ENCODE measurements at regions not wholly inside any gene's neighbourhood (a gene's known extent, or its start where the extent isn't known, plus 50 kb on each side); places are given as distances from the start of the nearest gene placed in this dataset.
A peak's percentile ranks its signal among the peaks of the same experiment; 100 is the strongest.

DNA sequence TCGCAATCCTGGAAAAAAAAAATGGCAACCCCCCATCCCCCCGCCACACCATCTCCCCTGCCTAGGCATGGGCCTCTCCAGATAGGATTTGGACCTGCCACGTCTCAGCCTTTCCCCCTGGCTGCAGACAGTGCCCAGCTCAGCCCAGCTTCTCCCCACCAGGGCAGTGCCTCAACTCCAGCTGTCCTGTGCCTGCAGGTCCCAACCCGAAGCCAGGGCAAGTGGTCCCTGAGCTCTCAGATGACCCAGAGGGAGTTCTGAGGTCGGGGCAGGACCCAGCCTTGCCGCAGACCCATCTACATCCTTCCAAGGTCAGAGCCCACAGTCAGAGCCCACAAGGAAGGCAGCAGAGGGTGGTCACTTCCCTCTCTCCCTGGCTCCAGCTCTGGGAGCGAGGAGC lies 86.7 kb upstream of the POU3F1 start:
- Histone ChIP-seq H3K4me2 (ENCODE audit: extremely low read depth, insufficient read depth, low read length) (no peak overlapping the region), H4K20me1 (ENCODE audit: control insufficient read depth, extremely low read depth, insufficient read depth, low read length) (no peaks in the 10 kb centered on the region), H3K9ac (ENCODE audit: insufficient read depth, low read length) (no peak overlapping the region), H3K36me3 (ENCODE audit: control insufficient read depth, insufficient read depth, low read length) (no peaks in the 10 kb centered on the region), H2AFZ (ENCODE audit: low read length) (no peak overlapping the region), H3K27me3 (ENCODE audit: control insufficient read depth, insufficient read depth, low read length) (peaks cover 22% of the 10 kb centered on the region), H3K79me2 (ENCODE audit: control insufficient read depth, insufficient read depth, low read length) (no peaks in the 10 kb centered on the region), H3K27ac (ENCODE audit: insufficient read depth, low read length) (no peak overlapping the region), H3K9me3 (ENCODE audit: control insufficient read depth, insufficient read depth, low read depth, low read length) (no peaks in the 10 kb centered on the region), H3K4me3 (replicated peaks in 1 of 4; ENCODE audit: control extremely low read depth in 1 of 4, insufficient read depth in 1 of 4, low read depth in 3 of 4, low read length in 4 of 4) (no peak overlapping the region), H3K4me1 (ENCODE audit: control insufficient read depth, extremely low read depth, insufficient read depth, low read length) (no peaks in the 10 kb centered on the region)
- no peak for TF ChIP-seq EZH2 (IDR thresholded peaks at IDR 0.05; ENCODE audit: low read length, missing control alignments)
- TF ChIP-seq, protein P1, sequence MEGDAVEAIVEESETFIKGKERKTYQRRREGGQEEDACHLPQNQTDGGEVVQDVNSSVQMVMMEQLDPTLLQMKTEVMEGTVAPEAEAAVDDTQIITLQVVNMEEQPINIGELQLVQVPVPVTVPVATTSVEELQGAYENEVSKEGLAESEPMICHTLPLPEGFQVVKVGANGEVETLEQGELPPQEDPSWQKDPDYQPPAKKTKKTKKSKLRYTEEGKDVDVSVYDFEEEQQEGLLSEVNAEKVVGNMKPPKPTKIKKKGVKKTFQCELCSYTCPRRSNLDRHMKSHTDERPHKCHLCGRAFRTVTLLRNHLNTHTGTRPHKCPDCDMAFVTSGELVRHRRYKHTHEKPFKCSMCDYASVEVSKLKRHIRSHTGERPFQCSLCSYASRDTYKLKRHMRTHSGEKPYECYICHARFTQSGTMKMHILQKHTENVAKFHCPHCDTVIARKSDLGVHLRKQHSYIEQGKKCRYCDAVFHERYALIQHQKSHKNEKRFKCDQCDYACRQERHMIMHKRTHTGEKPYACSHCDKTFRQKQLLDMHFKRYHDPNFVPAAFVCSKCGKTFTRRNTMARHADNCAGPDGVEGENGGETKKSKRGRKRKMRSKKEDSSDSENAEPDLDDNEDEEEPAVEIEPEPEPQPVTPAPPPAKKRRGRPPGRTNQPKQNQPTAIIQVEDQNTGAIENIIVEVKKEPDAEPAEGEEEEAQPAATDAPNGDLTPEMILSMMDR (conservative IDR thresholded peaks at IDR 0.05 in 1 of 2, IDR thresholded peaks at IDR 0.05 in 1 of 2; ENCODE audit: low read depth in 1 of 2, low read length in 2 of 2) = no peak
- no peak for DNase-seq (ENCODE audit: low read depth in 2 of 2)

DNA sequence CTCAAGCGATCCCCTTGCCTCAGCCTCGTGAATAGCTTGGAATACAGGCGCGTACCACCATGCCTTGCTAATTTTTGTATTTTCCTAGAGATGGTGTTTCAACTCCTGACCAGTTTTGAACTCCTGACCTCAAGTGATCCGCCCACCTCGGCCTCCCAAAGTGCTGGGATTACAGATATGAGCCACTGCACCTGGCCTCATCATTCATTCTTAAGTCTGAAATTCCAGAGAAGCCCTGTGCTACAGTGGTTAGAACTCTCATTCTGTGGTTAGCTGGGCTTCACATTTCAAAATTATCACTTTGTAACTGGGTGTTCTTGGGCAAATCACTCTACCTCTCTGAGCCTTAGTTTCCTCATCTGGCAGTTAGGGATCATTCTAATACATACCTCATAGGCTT lies 86.1 kb upstream of the POU3F1 start:
- H3K9me3 ChIP-seq (ENCODE audit: control insufficient read depth, insufficient read depth, low read depth, low read length) = no peaks in the 10 kb centered on the region
- H3K36me3 ChIP-seq (ENCODE audit: control insufficient read depth, insufficient read depth, low read length) = no peaks in the 10 kb centered on the region
- H3K9ac ChIP-seq (ENCODE audit: insufficient read depth, low read length) = no peak overlapping the region
- H3K27me3 ChIP-seq (ENCODE audit: control insufficient read depth, insufficient read depth, low read length) = peaks cover 22% of the 10 kb centered on the region
- H3K4me1 ChIP-seq (ENCODE audit: control insufficient read depth, extremely low read depth, insufficient read depth, low read length) = no peaks in the 10 kb centered on the region
- H3K79me2 ChIP-seq (ENCODE audit: control insufficient read depth, insufficient read depth, low read length) = no peaks in the 10 kb centered on the region
- H3K27ac ChIP-seq (ENCODE audit: insufficient read depth, low read length) = no peak overlapping the region
- H2AFZ ChIP-seq (ENCODE audit: low read length) = no peak overlapping the region
- no peak overlapping the region for H3K4me3 ChIP-seq (replicated peaks in 1 of 4; ENCODE audit: control extremely low read depth in 1 of 4, insufficient read depth in 1 of 4, low read depth in 3 of 4, low read length in 4 of 4)
- H3K4me2 ChIP-seq (ENCODE audit: extremely low read depth, insufficient read depth, low read length) = no peak overlapping the region
- peak in 1 of 2 donors; percentile 67 for DNase-seq (ENCODE audit: low read depth in 2 of 2)
- no peak for TF ChIP-seq EZH2 (IDR thresholded peaks at IDR 0.05; ENCODE audit: low read length, missing control alignments)
- TF ChIP-seq, protein P1 (conservative IDR thresholded peaks at IDR 0.05 in 1 of 2, IDR thresholded peaks at IDR 0.05 in 1 of 2; ENCODE audit: low read depth in 1 of 2, low read length in 2 of 2) = no peak
- no peaks in the 10 kb centered on the region for H4K20me1 ChIP-seq (ENCODE audit: control insufficient read depth, extremely low read depth, insufficient read depth, low read length)

DNA sequence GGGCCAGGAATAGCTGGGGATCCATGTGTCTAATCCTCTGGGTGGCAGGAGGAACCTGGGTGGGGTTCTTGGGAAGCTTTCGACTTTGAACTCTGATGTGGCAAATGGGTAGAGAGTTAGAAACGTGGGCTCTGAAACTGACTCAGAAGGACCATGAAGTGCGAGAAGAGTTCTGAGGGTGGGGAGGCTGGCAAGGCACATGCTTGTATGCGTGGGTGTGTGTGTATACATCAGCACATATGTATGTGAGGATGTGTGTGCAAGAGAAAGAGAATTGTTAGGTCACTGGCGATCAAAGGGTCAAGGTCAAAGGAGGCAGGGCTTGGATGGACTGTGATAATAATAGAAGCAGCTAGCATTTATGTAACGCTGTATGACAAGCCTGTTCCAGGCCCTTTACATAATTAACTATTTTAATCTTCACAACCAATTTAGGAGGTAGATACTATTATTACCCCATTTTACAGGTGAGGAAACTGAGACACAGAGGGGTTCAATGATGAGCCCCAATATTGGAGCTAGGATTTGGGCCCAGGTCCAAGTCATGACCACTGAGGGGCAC lies 84.5 kb upstream of the POU3F1 start:
- no peaks in the 10 kb centered on the region for H3K36me3 ChIP-seq (ENCODE audit: control insufficient read depth, insufficient read depth, low read length)
- H2AFZ ChIP-seq (ENCODE audit: low read length) = no peak overlapping the region
- peaks cover 19% of the 10 kb centered on the region for H3K27me3 ChIP-seq (ENCODE audit: control insufficient read depth, insufficient read depth, low read length)
- no peaks in the 10 kb centered on the region for H3K79me2 ChIP-seq (ENCODE audit: control insufficient read depth, insufficient read depth, low read length)
- H4K20me1 ChIP-seq (ENCODE audit: control insufficient read depth, extremely low read depth, insufficient read depth, low read length) = no peaks in the 10 kb centered on the region
- peak in 1 of 2 donors; percentile 50 for DNase-seq (ENCODE audit: low read depth in 2 of 2)
- H3K4me1 ChIP-seq (ENCODE audit: control insufficient read depth, extremely low read depth, insufficient read depth, low read length) = no peaks in the 10 kb centered on the region
- no peak overlapping the region for H3K9ac ChIP-seq (ENCODE audit: insufficient read depth, low read length)
- no peak for TF ChIP-seq EZH2 (IDR thresholded peaks at IDR 0.05; ENCODE audit: low read length, missing control alignments)
- TF ChIP-seq, protein P1 (conservative IDR thresholded peaks at IDR 0.05 in 1 of 2, IDR thresholded peaks at IDR 0.05 in 1 of 2; ENCODE audit: low read depth in 1 of 2, low read length in 2 of 2) = no peak
- H3K27ac ChIP-seq (ENCODE audit: insufficient read depth, low read length) = no peak overlapping the region
- H3K9me3 ChIP-seq (ENCODE audit: control insufficient read depth, insufficient read depth, low read depth, low read length) = no peaks in the 10 kb centered on the region
- no peak overlapping the region for H3K4me2 ChIP-seq (ENCODE audit: extremely low read depth, insufficient read depth, low read length)
- H3K4me3 ChIP-seq (replicated peaks in 1 of 4; ENCODE audit: control extremely low read depth in 1 of 4, insufficient read depth in 1 of 4, low read depth in 3 of 4, low read length in 4 of 4) = no peak overlapping the region

All from fibroblast of lung (primary cell).